Panc1 (cell line): ENCODE measurements at regions not wholly inside any gene's neighbourhood (a gene's known extent, or its start where the extent isn't known, plus 50 kb on each side); places are given as distances from the start of the nearest gene placed in this dataset.

Experiments
- ATAC-seq: fragments of 200-7000 bp; cut with Tn5 transposase; 2 replicates; pipeline ENCODE4 v1.9.1; 2020; ENCODE audit warnings: mild to moderate bottlenecking, moderate library complexity
- BruUV-seq: library from RNA; stranded (reverse); fragments of 400-500 nt; replicated peaks from 2 replicates; lab custom pipeline; 2021; lab: Mats Ljungman, UMichigan
- CTCF ChIA-PET: fragments of 300-600 bp; sonication (Branson Sonifier 250); formaldehyde crosslinking; loops from one replicate; lab custom pipeline; 2022; ENCODE audit warnings: antibody characterized with exemption; lab: Charles Lee
- POLR2A ChIA-PET: fragments of 300-600 bp; sonication (Branson Sonifier 250); formaldehyde crosslinking; loops from one replicate; lab custom pipeline; 2022; ENCODE audit warnings: antibody characterized with exemption; lab: Charles Lee
- DNase-seq: peaks from one replicate; pipeline ENCODE4 v3.0.0-alpha.2; 2010; ENCODE audit warnings: low read depth, low spot score
- H3K27ac ChIP-seq: 2 replicates; pipeline ENCODE4 v1.5.1; 2011; ENCODE audit warnings: mild to moderate bottlenecking, low read length, inconsistent platforms
- H3K27me3 ChIP-seq: fragments of 200-500 bp; sonication (Bioruptor generic); 2 replicates; pipeline ENCODE4 v1.6.0; 2014; ENCODE audit warnings: low read length, inconsistent platforms; ENCODE audit not compliant: control insufficient read depth, insufficient read depth
- H3K36me3 ChIP-seq: fragments of 200-500 bp; sonication (Bioruptor generic); 2 replicates; pipeline ENCODE4 v1.5.1; 2014; ENCODE audit warnings: inconsistent platforms, mild to moderate bottlenecking, low read length, moderate library complexity; ENCODE audit not compliant: control insufficient read depth, insufficient read depth
- H3K4me1 ChIP-seq: 2 replicates; pipeline ENCODE4 v1.5.1; 2011; ENCODE audit warnings: inconsistent platforms, mild to moderate bottlenecking, low read length, moderate library complexity; ENCODE audit not compliant: control insufficient read depth, insufficient read depth
- H3K4me3 ChIP-seq, 2 experiments: 2 replicates each; pipeline ENCODE4 v1.5.1; 2011 to 2012; ENCODE audit warnings: low read depth in 2 of 2, low read length in 2 of 2, mild to moderate bottlenecking in 2 of 2, inconsistent platforms in 1 of 2, moderate library complexity in 1 of 2
- H3K9me3 ChIP-seq: fragments of 200-500 bp; sonication (Bioruptor generic); 2 replicates; pipeline ENCODE4 v1.5.1; 2014; ENCODE audit warnings: low read depth, mild to moderate bottlenecking, inconsistent platforms, low read length, moderate library complexity; ENCODE audit not compliant: control insufficient read depth, insufficient read depth
- CTCF ChIP-seq: fragments of 450-650 bp; IDR thresholded peaks from 2 replicates; pipeline ENCODE4 v1.5.1; 2017; ENCODE audit warnings: mild to moderate bottlenecking
- POLR2AphosphoS5 ChIP-seq: IDR thresholded peaks from 2 replicates; pipeline ENCODE4 v1.6.1; 2012; ENCODE audit warnings: mild to moderate bottlenecking, low read depth, low read length, moderate library complexity
- REST ChIP-seq, 2 experiments: IDR thresholded peaks; 2 replicates each; pipeline ENCODE4 v1.6.1; 2011 to 2012; ENCODE audit warnings: low read depth in 2 of 2, control low read depth in 1 of 2, low read length in 1 of 2, mild to moderate bottlenecking in 1 of 2, moderate library complexity in 1 of 2; ENCODE audit not compliant: insufficient read depth in 1 of 2
- SIN3A ChIP-seq: IDR thresholded peaks from 2 replicates; pipeline ENCODE4 v1.6.1; 2012; ENCODE audit warnings: low read depth, mild to moderate bottlenecking, low read length, moderate library complexity, borderline replicate concordance; ENCODE audit not compliant: insufficient read depth
- TCF7L2 ChIP-seq: IDR thresholded peaks from 2 replicates; pipeline ENCODE4 v1.6.1; 2011; ENCODE audit warnings: mild to moderate bottlenecking, low read depth, low read length, inconsistent platforms
- in situ Hi-C: cut with HindIII; loops from 2 replicates; pipeline ENCODE4 v1.10.0; 2016; ENCODE audit warnings: low sequenced_read_pairs, low pct_unique_long_range_greater_than_20kb
- intact Hi-C: fragments of 100-400 bp; cut with micrococcal nuclease; formaldehyde crosslinking; loops from one replicate; pipeline ENCODE4 v1.10.0; 2022; ENCODE audit not compliant: unreplicated experiment

- ATAC-seq (no peak), DNase-seq (no peak)
- Histone ChIP-seq H3K36me3 (no peaks in the 10 kb centered on the region), H3K9me3 (no peaks in the 10 kb centered on the region), H3K4me1 (no peaks in the 10 kb centered on the region), H3K27me3 (peaks cover 10% of the 10 kb centered on the region), H3K4me3 (no peak overlapping the region), H3K27ac (no peak overlapping the region)
- CTCF ChIA-PET = no interaction called here
- POLR2A ChIA-PET = no interaction called here
- in situ Hi-C loops (no loop called here), intact Hi-C loops (no loop called here)
- no peak for TF ChIP-seq POLR2AphosphoS5
- TF ChIP-seq REST (IDR thresholded peaks at IDR 0.05; ENCODE audit: insufficient read depth in 1 of 2, low read depth in 2 of 2, low read length in 1 of 2) = no peak
- TF ChIP-seq TCF7L2 = no peak
- TF ChIP-seq SIN3A = no peak
- TF ChIP-seq CTCF = no peak
- BruUV-seq = no TSS peak
Observed at GRCh38 chr12:45623940-45624339, 105.6 kb upstream of the ARID2 start.

- peaks cover 15% of the 10 kb centered on the region for H3K27me3 ChIP-seq
- in situ Hi-C loops = no loop called here
- POLR2A ChIA-PET = no interaction called here
- CTCF ChIA-PET = no interaction called here
- ATAC-seq (no peak), DNase-seq (no peak)
- no peak for TF ChIP-seq REST (IDR thresholded peaks at IDR 0.05; ENCODE audit: insufficient read depth in 1 of 2, low read depth in 2 of 2, low read length in 1 of 2)
- no peak for TF ChIP-seq TCF7L2
- TF ChIP-seq CTCF = no peak
- no peak for TF ChIP-seq POLR2AphosphoS5
- no peak for TF ChIP-seq SIN3A
- BruUV-seq = no TSS peak
- H3K9me3 ChIP-seq = no peaks in the 10 kb centered on the region
- H3K4me1 ChIP-seq = no peaks in the 10 kb centered on the region
- no peak overlapping the region for H3K27ac ChIP-seq
- no peak overlapping the region for H3K4me3 ChIP-seq
- intact Hi-C loops = no loop called here
- no peaks in the 10 kb centered on the region for H3K36me3 ChIP-seq
Observed at GRCh38 chr12:45626965-45627364, 102.5 kb upstream of the ARID2 start.
